Tibial nerve (tissue), 4 donors: ENCODE measurements at regions not wholly inside any gene's neighbourhood (a gene's known extent, or its start where the extent isn't known, plus 50 kb on each side); places are given as distances from the start of the nearest gene placed in this dataset.

Experiments used
- EP300 ChIP-seq, 2 donors: sonication (generic); formaldehyde crosslinking; IDR thresholded peaks; one replicate each; pipeline ENCODE4 v1.6.1; 2017; ENCODE audit warnings: antibody characterized with exemption in 2 of 2, mild to moderate bottlenecking in 1 of 2
- POLR2A ChIP-seq, 2 donors: fragments of 450-650 bp; IDR thresholded peaks; one replicate each; pipeline ENCODE4 v1.6.1; 2017; ENCODE audit warnings: antibody characterized with exemption in 2 of 2, mild to moderate bottlenecking in 2 of 2, moderate library complexity in 2 of 2
- TF ChIP-seq, protein P1 (sequence below), 5 experiments: fragments of 200-600 bp in 3 of 5; fragments of 450-650 bp in 2 of 5; sonication (generic) in 3 of 5; IDR thresholded peaks; one replicate each; pipeline ENCODE4 v1.5.1; 2016 to 2019; ENCODE audit warnings: antibody characterized with exemption in 5 of 5, mild to moderate bottlenecking in 3 of 5, moderate library complexity in 2 of 5

DNA sequence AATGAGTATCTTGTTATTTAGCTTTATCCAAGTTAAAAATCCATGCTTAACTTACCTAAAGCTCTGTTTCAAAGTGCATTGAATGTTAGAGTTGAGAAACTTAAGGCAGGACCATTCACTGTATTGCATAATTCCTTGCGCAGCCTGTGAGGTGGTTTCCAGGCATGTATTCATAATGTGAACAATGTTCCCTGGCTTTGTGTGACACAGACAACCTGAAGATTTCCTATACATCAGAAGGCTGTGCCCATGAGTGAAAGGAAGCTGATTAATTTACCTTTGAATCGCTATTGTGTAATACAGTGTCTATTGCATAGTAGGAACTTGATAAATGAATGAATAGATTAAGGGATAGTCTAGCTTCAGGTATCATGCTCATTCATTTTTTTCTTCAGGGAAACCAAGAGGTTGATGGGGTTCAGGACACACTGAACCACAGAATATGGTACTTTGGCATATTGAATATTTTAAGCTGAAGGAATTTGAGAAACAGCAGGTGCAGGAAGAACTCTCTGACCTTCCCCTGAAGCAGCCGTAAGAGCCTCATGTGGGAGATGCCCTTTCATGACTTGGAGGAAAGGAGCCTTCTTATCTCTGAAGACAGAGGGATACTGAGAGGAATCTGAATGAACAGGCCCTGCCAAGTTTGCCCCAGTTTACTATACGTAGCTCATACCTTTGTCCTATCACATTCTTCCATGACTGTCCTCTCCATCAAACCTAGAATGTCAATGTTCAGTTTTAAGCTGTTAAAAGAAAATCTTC is 88.6 kb upstream of the GNG12 start:
- TF ChIP-seq, protein P1, sequence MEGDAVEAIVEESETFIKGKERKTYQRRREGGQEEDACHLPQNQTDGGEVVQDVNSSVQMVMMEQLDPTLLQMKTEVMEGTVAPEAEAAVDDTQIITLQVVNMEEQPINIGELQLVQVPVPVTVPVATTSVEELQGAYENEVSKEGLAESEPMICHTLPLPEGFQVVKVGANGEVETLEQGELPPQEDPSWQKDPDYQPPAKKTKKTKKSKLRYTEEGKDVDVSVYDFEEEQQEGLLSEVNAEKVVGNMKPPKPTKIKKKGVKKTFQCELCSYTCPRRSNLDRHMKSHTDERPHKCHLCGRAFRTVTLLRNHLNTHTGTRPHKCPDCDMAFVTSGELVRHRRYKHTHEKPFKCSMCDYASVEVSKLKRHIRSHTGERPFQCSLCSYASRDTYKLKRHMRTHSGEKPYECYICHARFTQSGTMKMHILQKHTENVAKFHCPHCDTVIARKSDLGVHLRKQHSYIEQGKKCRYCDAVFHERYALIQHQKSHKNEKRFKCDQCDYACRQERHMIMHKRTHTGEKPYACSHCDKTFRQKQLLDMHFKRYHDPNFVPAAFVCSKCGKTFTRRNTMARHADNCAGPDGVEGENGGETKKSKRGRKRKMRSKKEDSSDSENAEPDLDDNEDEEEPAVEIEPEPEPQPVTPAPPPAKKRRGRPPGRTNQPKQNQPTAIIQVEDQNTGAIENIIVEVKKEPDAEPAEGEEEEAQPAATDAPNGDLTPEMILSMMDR (IDR thresholded peaks at IDR 0.05): no peak
- no peak for TF ChIP-seq POLR2A (IDR thresholded peaks at IDR 0.05)
- TF ChIP-seq EP300 (IDR thresholded peaks at IDR 0.05): no peak
